ENCODE measurements at regions not wholly inside any gene's neighbourhood (a gene's known extent, or its start where the extent isn't known, plus 50 kb on each side); places are given as distances from the start of the nearest gene placed in this dataset.

GRCh38 chr5:174325431-174325830 lies 279.9 kb downstream of the NSG2 start:
- H3K27me3 ChIP-seq (replicated peaks in 1 of 7) = peaks cover 0 to 71% (median 11%) of the 10 kb centered on the region in 7 donors
- H3K27ac ChIP-seq = no peak overlapping the region
- no peaks in the 10 kb centered on the region for H3K4me1 ChIP-seq
- peak; percentile 37 for DNase-seq
- no peaks in the 10 kb centered on the region for H3K36me3 ChIP-seq
- intact Hi-C loops (cut with DNase I; ENCODE audit: low total_unique reads) = no loop called here
- H3K9me3 ChIP-seq = no peaks in the 10 kb centered on the region
- H3K4me3 ChIP-seq = no peak overlapping the region
- WGBS, 5 donors = 67 to 90% (median 80%) methylated on average over 7 of the region's 7 CpGs
- TF ChIP-seq POLR2AphosphoS5 (IDR thresholded peaks at IDR 0.05) (no peak), CTCF (IDR thresholded peaks at IDR 0.05 in 8 of 11, conservative IDR thresholded peaks at IDR 0.05 in 3 of 11) (no peak), POLR2A (IDR thresholded peaks at IDR 0.05) (no peak)

GRCh38 chr5:174325961-174326360 lies 280.5 kb downstream of the NSG2 start:
- Histone ChIP-seq H3K27ac (no peak overlapping the region), H3K27me3 (replicated peaks in 1 of 7) (peaks cover 0 to 71% (median 11%) of the 10 kb centered on the region in 7 donors), H3K4me1 (no peaks in the 10 kb centered on the region), H3K36me3 (no peaks in the 10 kb centered on the region), H3K9me3 (no peaks in the 10 kb centered on the region), H3K4me3 (no peak overlapping the region)
- TF ChIP-seq CTCF (IDR thresholded peaks at IDR 0.05 in 8 of 11, conservative IDR thresholded peaks at IDR 0.05 in 3 of 11) (no peak), POLR2A (IDR thresholded peaks at IDR 0.05) (no peak), POLR2AphosphoS5 (IDR thresholded peaks at IDR 0.05) (no peak)
- DNase-seq = peak; percentile 33
- intact Hi-C loops (cut with DNase I; ENCODE audit: low total_unique reads) = no loop called here
- WGBS, 5 donors = 49 to 88% (median 52%) methylated on average over 5 to 6 of the region's 6 CpGs

GRCh38 chr5:174326372-174326771 lies 280.9 kb downstream of the NSG2 start:
- H3K9me3 ChIP-seq = no peaks in the 10 kb centered on the region
- WGBS, 5 donors = 55 to 86% (median 58%) methylated on average over 2 to 3 of the region's 3 CpGs
- H3K27ac ChIP-seq = no peak overlapping the region

GRCh38 chr5:174327317-174327864 lies 281.9 kb downstream of the NSG2 start:
- no peak for TF ChIP-seq POLR2A (IDR thresholded peaks at IDR 0.05)
- TF ChIP-seq CTCF (IDR thresholded peaks at IDR 0.05 in 8 of 11, conservative IDR thresholded peaks at IDR 0.05 in 3 of 11) = peak in 5 of 11 experiments; percentile 35 to 64 (median 52)
- no peak for TF ChIP-seq POLR2AphosphoS5 (IDR thresholded peaks at IDR 0.05)
- H3K4me1 ChIP-seq = no peaks in the 10 kb centered on the region
- no peak for DNase-seq
- H3K27me3 ChIP-seq (replicated peaks in 1 of 7) = peaks cover 0 to 64% (median 11%) of the 10 kb centered on the region in 7 donors
- intact Hi-C loops (cut with DNase I; ENCODE audit: low total_unique reads) = no loop called here
- WGBS, 5 donors = 37 to 41% (median 40%) methylated on average over 10 of the region's 10 CpGs
- no peaks in the 10 kb centered on the region for H3K36me3 ChIP-seq
- H3K4me3 ChIP-seq = no peak overlapping the region
- no peak overlapping the region for H3K27ac ChIP-seq
- no peaks in the 10 kb centered on the region for H3K9me3 ChIP-seq

More at GRCh38 chr5:174326372-174326771, 280.9 kb downstream of the NSG2 start:
- DNase-seq = no peak
- Histone ChIP-seq H3K36me3 (no peaks in the 10 kb centered on the region), H3K4me1 (no peaks in the 10 kb centered on the region), H3K4me3 (no peak overlapping the region), H3K27me3 (replicated peaks in 1 of 7) (peaks cover 0 to 66% (median 11%) of the 10 kb centered on the region in 7 donors)
- TF ChIP-seq POLR2A (IDR thresholded peaks at IDR 0.05) (no peak), POLR2AphosphoS5 (IDR thresholded peaks at IDR 0.05) (no peak), CTCF (IDR thresholded peaks at IDR 0.05 in 8 of 11, conservative IDR thresholded peaks at IDR 0.05 in 3 of 11) (no peak)
- intact Hi-C loops (cut with DNase I; ENCODE audit: low total_unique reads) = no loop called here
